ENCODE measurements at regions not wholly inside any gene's neighbourhood (a gene's known extent, or its start where the extent isn't known, plus 50 kb on each side); places are given as distances from the start of the nearest gene placed in this dataset.
"Not testable (repeated sequence)": the region's sequence is repeated elsewhere in the genome, so short reads cannot be mapped to it uniquely, and the experiment has no call there.

- Mint-ChIP-seq H3K27ac (no peak overlapping the region), H3K4me1 (no peaks in the 10 kb centered on the region), H3K9me3 (no peaks in the 10 kb centered on the region), H3K36me3 (no peaks in the 10 kb centered on the region), H3K4me3 (no peak overlapping the region), H3K27me3 (no peaks in the 10 kb centered on the region)
- no peak for ATAC-seq
Measured at GRCh38 chr13:76620036-76620435, 266.2 kb downstream of the KCTD12 start.

DNA sequence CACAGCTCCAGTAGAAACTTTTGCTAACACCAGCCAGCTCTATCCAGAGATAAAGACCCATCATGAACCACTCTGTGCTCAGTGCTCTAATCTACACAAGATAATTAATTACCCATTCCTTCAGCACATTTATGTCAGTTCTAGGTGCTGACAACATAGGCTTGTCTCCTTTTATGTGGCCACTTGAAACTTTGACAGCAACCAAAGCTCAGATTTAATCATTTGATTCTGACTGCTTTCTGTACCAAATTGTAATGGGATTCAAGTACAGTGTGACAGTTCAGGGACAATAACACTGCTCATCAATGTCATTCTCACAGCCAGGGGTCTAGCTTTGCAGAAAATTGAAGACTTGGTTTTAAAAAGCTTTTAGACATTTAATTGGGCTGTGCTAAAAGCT lies 266.6 kb downstream of the KCTD12 start:
- ATAC-seq = no peak
- Mint-ChIP-seq H3K27ac (no peak overlapping the region), H3K9me3 (no peaks in the 10 kb centered on the region), H3K36me3 (no peaks in the 10 kb centered on the region), H3K4me3 (no peak overlapping the region), H3K4me1 (no peaks in the 10 kb centered on the region), H3K27me3 (no peaks in the 10 kb centered on the region)

DNA sequence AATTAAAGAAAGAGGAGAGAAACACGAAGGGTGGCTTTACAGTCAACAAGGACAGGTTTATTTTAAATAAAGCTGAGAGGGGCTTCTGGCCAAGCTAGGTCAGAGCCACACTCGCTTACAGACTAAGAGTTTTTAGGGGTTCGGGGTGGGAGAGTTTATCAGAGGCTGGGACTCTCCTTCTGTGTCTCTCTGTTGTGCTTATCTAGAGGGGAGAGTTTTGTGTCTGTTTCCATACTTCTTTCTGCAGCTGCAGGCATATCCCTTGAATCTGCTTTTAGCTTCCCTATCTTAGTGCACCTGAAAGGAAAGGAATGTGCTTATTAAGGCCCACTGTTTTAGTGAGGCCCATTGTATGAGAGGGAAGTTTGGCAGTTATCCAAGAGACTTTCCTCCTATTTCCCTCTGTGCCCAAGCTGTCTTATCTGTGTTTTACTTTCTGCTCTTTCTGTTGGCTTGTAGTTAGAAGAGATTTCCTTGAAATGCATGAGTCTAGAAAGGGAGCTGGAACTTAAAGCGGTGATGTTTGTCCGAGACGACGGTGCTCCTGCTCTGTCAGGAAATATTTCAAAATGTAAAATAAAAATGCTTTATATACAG lies 275.3 kb downstream of the KCTD12 start:
- Mint-ChIP-seq H3K27ac (no peak overlapping the region), H3K9me3 (peaks cover 3% of the 10 kb centered on the region), H3K4me1 (no peaks in the 10 kb centered on the region), H3K36me3 (no peaks in the 10 kb centered on the region), H3K4me3 (no peak overlapping the region), H3K27me3 (no peaks in the 10 kb centered on the region)
- no peak for ATAC-seq

DNA sequence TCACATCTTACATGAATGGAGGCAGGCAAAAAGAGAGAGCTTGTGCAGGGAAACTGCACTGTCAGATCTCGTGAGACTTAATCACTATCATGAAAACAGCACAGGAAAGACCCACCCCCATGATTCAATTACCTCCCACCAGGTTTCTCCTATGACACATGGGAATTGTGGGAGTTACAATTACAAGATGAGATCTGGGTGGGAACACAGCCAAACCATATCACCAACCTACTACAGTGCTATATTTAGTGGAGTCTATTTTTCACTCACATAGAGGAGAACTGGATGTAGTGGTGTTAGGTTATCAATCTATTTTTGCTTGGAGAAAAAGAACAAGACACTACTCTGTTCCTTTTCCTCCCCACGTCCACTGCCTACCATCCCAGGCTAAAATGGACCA lies 276.6 kb downstream of the KCTD12 start:
- Mint-ChIP-seq H3K4me3 (no peak overlapping the region), H3K27me3 (no peaks in the 10 kb centered on the region), H3K4me1 (no peaks in the 10 kb centered on the region), H3K27ac (no peak overlapping the region), H3K9me3 (peaks cover 3% of the 10 kb centered on the region), H3K36me3 (no peaks in the 10 kb centered on the region)
- no peak for ATAC-seq

DNA sequence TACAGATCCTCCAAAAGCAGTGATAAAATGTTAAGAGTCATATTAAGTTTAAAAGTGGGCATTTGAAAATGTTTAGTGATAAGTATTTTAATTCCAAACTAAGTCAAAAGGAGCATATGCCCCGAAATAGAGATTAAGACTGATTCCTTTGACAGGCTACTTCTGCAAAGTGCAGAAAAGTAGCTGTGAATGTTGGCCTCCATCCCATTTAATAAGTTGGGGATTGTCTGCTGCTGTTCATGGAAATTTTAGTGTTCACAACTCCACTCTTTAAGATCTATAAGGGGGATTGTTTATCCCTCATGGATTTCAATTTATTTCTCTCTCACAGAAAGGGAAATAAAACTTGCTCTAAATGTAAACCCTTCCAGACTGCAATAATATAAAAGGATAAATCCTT lies 278.3 kb downstream of the KCTD12 start:
- Mint-ChIP-seq H3K27me3 (no peaks in the 10 kb centered on the region), H3K27ac (no peak overlapping the region), H3K4me1 (no peaks in the 10 kb centered on the region), H3K36me3 (no peaks in the 10 kb centered on the region), H3K9me3 (peaks cover 3% of the 10 kb centered on the region), H3K4me3 (no peak overlapping the region)
- ATAC-seq = no peak

GRCh38 chr13:76600081-76600480 lies 286.1 kb downstream of the KCTD12 start:
- no peaks in the 10 kb centered on the region for H3K27me3 Mint-ChIP-seq
- no peak for ATAC-seq
- H3K9me3 Mint-ChIP-seq = no peaks in the 10 kb centered on the region
- H3K4me1 Mint-ChIP-seq = no peaks in the 10 kb centered on the region
- no peak overlapping the region for H3K4me3 Mint-ChIP-seq
- no peaks in the 10 kb centered on the region for H3K36me3 Mint-ChIP-seq
- H3K27ac Mint-ChIP-seq = no peak overlapping the region

GRCh38 chr13:76597868-76598267 lies 288.3 kb downstream of the KCTD12 start:
- Mint-ChIP-seq H3K4me3 (no peak overlapping the region), H3K36me3 (no peaks in the 10 kb centered on the region)

GRCh38 chr13:76596216-76596615 lies 290.0 kb downstream of the KCTD12 start:
- Mint-ChIP-seq H3K27ac (no peak overlapping the region), H3K27me3 (peaks cover 6% of the 10 kb centered on the region), H3K9me3 (no peaks in the 10 kb centered on the region), H3K4me1 (no peaks in the 10 kb centered on the region), H3K36me3 (no peaks in the 10 kb centered on the region), H3K4me3 (no peak overlapping the region)
- no peak for ATAC-seq

More at GRCh38 chr13:76597868-76598267, 288.3 kb downstream of the KCTD12 start:
- no peak overlapping the region for H3K27ac Mint-ChIP-seq
- H3K4me1 Mint-ChIP-seq = no peaks in the 10 kb centered on the region
- no peak for ATAC-seq
- H3K9me3 Mint-ChIP-seq = no peaks in the 10 kb centered on the region
- no peaks in the 10 kb centered on the region for H3K27me3 Mint-ChIP-seq

DNA sequence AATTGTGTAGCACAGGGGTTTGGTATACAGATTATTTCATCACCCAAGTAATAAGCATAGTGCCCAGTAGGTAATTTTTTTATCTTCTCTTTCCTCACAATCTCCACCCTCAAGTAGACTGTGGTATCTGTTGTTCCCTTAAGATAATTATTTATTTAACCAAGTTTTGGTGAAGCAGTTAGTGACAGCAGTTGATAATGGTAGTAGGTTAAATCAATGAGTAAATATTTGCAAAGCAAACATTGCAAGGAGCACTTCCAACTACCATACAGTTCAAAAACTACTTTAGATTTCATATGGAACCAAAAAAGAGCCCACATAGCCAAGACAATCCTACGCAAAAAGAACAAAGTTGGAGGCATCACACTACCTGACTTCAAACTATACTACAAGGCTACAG lies 291.8 kb downstream of the KCTD12 start:
- H3K36me3 Mint-ChIP-seq = no peaks in the 10 kb centered on the region
- no peaks in the 10 kb centered on the region for H3K9me3 Mint-ChIP-seq
- no peak overlapping the region for H3K4me3 Mint-ChIP-seq
- no peaks in the 10 kb centered on the region for H3K4me1 Mint-ChIP-seq
- peaks cover 8% of the 10 kb centered on the region for H3K27me3 Mint-ChIP-seq
- H3K27ac Mint-ChIP-seq = no peak overlapping the region
- no peak for ATAC-seq

DNA sequence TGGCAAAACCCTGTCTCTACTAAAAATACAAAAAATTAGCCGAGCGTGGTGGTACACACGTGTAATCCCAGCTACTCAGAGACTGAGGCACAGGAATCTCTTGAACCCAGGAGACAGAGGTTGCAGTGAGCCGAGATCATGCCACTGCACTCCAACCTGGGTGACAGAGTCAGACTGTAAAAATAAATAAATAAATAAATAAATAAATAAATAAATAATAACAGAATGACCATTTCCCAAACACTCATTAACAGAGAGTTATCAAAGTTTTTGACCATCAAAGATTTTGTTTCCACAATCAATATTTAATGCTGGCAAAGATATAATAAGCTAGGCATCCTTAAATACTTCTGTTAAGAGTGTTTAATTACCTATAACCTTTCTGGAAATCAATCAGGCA lies 299.4 kb downstream of the KCTD12 start:
- peaks cover 5% of the 10 kb centered on the region for H3K9me3 Mint-ChIP-seq
- no peak overlapping the region for H3K27ac Mint-ChIP-seq
- no peaks in the 10 kb centered on the region for H3K36me3 Mint-ChIP-seq
- no peak for ATAC-seq
- H3K4me3 Mint-ChIP-seq = no peak overlapping the region
- H3K27me3 Mint-ChIP-seq = peaks cover 8% of the 10 kb centered on the region
- no peaks in the 10 kb centered on the region for H3K4me1 Mint-ChIP-seq

GRCh38 chr13:76579701-76580100 lies 306.5 kb downstream of the KCTD12 start:
- H3K27ac Mint-ChIP-seq = no peak overlapping the region
- H3K27me3 Mint-ChIP-seq = no peaks in the 10 kb centered on the region
- H3K4me1 Mint-ChIP-seq = no peaks in the 10 kb centered on the region
- peaks cover 18% of the 10 kb centered on the region for H3K9me3 Mint-ChIP-seq
- no peak overlapping the region for H3K4me3 Mint-ChIP-seq
- no peaks in the 10 kb centered on the region for H3K36me3 Mint-ChIP-seq
- no peak for ATAC-seq

- H3K4me1 Mint-ChIP-seq, H3K4me3 Mint-ChIP-seq, H3K27ac Mint-ChIP-seq, ATAC-seq, H3K27me3 Mint-ChIP-seq, H3K36me3 Mint-ChIP-seq: not testable (repeated sequence)
- H3K9me3 Mint-ChIP-seq = peaks cover 12% of the 10 kb centered on the region
Measured at GRCh38 chr13:76575634-76576033, 310.6 kb downstream of the KCTD12 start.

DNA sequence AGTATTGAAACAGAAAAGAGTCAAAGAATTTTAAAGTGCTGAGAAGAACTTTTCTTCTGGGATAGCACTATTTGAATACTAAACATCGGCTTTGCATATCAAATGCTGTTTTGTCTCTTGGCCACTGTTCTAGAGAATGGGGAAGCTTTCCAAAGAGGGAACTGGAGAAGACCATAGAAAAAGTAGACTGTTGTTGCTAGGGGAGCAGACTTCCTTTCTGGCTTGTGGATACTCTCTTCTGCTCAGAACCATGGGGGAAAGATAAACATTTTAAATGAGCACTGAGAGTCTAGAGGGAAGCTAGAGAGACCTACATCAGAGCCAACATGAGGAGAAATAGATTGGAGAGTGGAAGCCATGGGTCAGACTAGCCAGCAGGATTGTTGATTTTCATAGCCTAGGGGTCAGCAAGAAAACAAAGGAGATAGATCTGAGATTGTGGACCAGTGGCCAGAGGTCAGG lies 315.7 kb downstream of the KCTD12 start:
- Mint-ChIP-seq H3K27me3 (peaks cover 4% of the 10 kb centered on the region), H3K4me1 (no peaks in the 10 kb centered on the region), H3K36me3 (no peaks in the 10 kb centered on the region), H3K9me3 (no peaks in the 10 kb centered on the region), H3K4me3 (no peak overlapping the region), H3K27ac (no peak overlapping the region)
- ATAC-seq = peak; percentile 31

- Mint-ChIP-seq H3K27me3 (peaks cover 12% of the 10 kb centered on the region), H3K4me1 (no peaks in the 10 kb centered on the region), H3K9me3 (no peaks in the 10 kb centered on the region), H3K27ac (no peak overlapping the region), H3K36me3 (no peaks in the 10 kb centered on the region), H3K4me3 (no peak overlapping the region)
- no peak for ATAC-seq
Measured at GRCh38 chr13:76556627-76557026, 329.6 kb downstream of the KCTD12 start.

DNA sequence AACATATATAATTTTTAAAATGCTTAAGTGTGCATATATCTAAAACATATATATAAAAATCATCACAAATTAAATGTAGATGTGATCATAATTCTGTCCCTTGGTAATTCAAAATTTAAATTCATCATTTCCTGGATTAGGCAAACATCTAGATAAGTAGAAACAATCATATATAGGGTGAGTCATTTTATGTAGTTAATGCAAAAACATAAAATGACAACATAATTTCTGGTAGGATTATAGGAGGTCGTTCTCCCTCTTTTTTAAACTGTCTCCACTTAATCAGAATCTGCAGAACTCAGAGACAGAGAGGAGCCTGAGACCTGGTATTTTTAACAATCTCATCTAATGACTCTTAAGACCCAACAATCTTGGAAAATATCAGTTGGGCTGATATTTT lies 333.4 kb downstream of the KCTD12 start:
- no peaks in the 10 kb centered on the region for H3K9me3 Mint-ChIP-seq
- H3K27ac Mint-ChIP-seq = no peak overlapping the region
- no peaks in the 10 kb centered on the region for H3K4me1 Mint-ChIP-seq
- H3K27me3 Mint-ChIP-seq = no peaks in the 10 kb centered on the region
- no peak overlapping the region for H3K4me3 Mint-ChIP-seq
- H3K36me3 Mint-ChIP-seq = no peaks in the 10 kb centered on the region
- no peak for ATAC-seq

DNA sequence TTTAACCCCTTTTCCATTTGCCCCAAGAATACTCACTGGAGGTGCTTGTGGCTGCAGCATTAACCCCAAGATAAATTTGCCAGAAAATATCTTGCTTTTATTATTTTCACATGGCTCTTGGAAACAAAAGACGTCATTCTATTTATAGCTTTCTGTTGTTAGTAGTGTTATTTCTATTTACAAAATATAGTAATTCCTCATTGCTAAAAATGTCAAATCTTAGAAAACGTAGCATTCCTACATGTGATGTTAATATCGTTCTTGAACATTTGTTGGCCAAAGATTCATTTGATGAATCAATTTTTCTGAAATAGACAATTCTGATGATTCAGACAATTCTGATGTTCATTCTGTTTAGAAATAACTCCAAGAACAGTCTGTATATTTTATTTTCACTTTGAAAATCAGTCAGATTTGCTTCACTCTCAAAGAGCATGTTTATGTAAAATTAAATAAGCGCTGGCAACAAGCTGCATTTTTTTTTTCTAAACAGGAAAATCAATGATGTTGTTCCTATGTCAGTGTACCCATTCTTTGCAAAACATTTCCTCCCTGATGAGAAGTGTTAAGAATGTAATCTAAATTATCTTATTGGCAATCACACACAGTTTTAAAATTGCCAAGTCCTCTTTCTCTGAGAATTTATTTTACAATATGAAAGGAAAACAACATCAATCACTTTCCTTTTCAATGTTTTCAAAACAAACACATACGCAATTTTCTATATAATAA lies 334.0 kb downstream of the KCTD12 start:
- no peak overlapping the region for H3K4me3 Mint-ChIP-seq
- H3K27ac Mint-ChIP-seq = no peak overlapping the region
- no peaks in the 10 kb centered on the region for H3K36me3 Mint-ChIP-seq
- H3K27me3 Mint-ChIP-seq = no peaks in the 10 kb centered on the region
- no peaks in the 10 kb centered on the region for H3K4me1 Mint-ChIP-seq
- no peaks in the 10 kb centered on the region for H3K9me3 Mint-ChIP-seq
- no peak for ATAC-seq
